A673 (cell line): ENCODE measurements at regions not wholly inside any gene's neighbourhood (a gene's known extent, or its start where the extent isn't known, plus 50 kb on each side); places are given as distances from the start of the nearest gene placed in this dataset.

Experiments
- BruUV-seq: library from RNA; stranded (reverse); fragments of 400-500 nt; replicated peaks from 2 replicates; lab custom pipeline; 2021; lab: Mats Ljungman, UMichigan
- CTCF ChIA-PET: fragments of 300-600 bp; sonication (Branson Sonifier 250); formaldehyde crosslinking; loops from one replicate; lab custom pipeline; 2022; ENCODE audit warnings: antibody characterized with exemption; lab: Charles Lee
- POLR2A ChIA-PET: fragments of 300-600 bp; sonication (Branson Sonifier 250); formaldehyde crosslinking; loops from one replicate; lab custom pipeline; 2022; ENCODE audit warnings: antibody characterized with exemption; ENCODE audit not compliant: low non-redundant PET; lab: Charles Lee
- DNase-seq: peaks from one replicate; pipeline ENCODE4 v3.0.0-alpha.2; 2015; ENCODE audit warnings: low spot score
- H3K27ac ChIP-seq: fragments of 200-600 bp; sonication (generic); 2 replicates; pipeline ENCODE4 v1.5.1; 2016; ENCODE audit warnings: mixed run types, low read depth, mild to moderate bottlenecking, mixed read lengths, antibody characterized with exemption, low read length; ENCODE audit not compliant: poor library complexity, severe bottlenecking
- H3K27me3 ChIP-seq: fragments of 200-600 bp; sonication (generic); replicated peaks from 2 replicates; pipeline ENCODE4 v1.6.1; 2017; ENCODE audit warnings: mixed run types, low read depth, mild to moderate bottlenecking, mixed read lengths, antibody characterized with exemption, low read length; ENCODE audit not compliant: insufficient read depth, poor library complexity
- H3K36me3 ChIP-seq: fragments of 200-600 bp; sonication (generic); 2 replicates; pipeline ENCODE4 v1.6.1; 2016; ENCODE audit warnings: mixed run types, mild to moderate bottlenecking, mixed read lengths, antibody characterized with exemption, low read length; ENCODE audit not compliant: insufficient read depth, poor library complexity, severe bottlenecking
- H3K4me1 ChIP-seq: fragments of 200-600 bp; sonication (generic); 2 replicates; pipeline ENCODE4 v1.6.1; 2017; ENCODE audit warnings: mixed run types, mild to moderate bottlenecking, mixed read lengths, antibody characterized with exemption, low read length; ENCODE audit not compliant: insufficient read depth, poor library complexity, severe bottlenecking
- H3K4me3 ChIP-seq: fragments of 200-600 bp; sonication (generic); 2 replicates; pipeline ENCODE4 v1.5.1; 2016; ENCODE audit warnings: low read depth, mixed run types, mild to moderate bottlenecking, mixed read lengths, low read length; ENCODE audit not compliant: poor library complexity, severe bottlenecking
- H3K9me3 ChIP-seq: fragments of 200-600 bp; sonication (generic); 2 replicates; pipeline ENCODE4 v1.6.1; 2016; ENCODE audit warnings: mixed run types, low read depth, mild to moderate bottlenecking, mixed read lengths, antibody characterized with exemption, low read length; ENCODE audit not compliant: poor library complexity, severe bottlenecking
- EZH2 ChIP-seq: fragments of 200-600 bp; sonication (generic); IDR thresholded peaks from 2 replicates; pipeline ENCODE4 v1.6.1; 2017; ENCODE audit warnings: borderline replicate concordance, low read depth, mild to moderate bottlenecking, mixed read lengths, antibody characterized with exemption, low read length; ENCODE audit not compliant: poor library complexity, severe bottlenecking
- intact Hi-C: fragments of 100-400 bp; cut with micrococcal nuclease; formaldehyde crosslinking; loops from one replicate; pipeline ENCODE4 v1.10.0; 2022; ENCODE audit not compliant: unreplicated experiment
- TF ChIP-seq, protein P1 (sequence below): fragments of 300-800, 200-600 bp; sonication (generic); conservative IDR thresholded peaks from 2 replicates; pipeline ENCODE4 v1.5.1; 2017; ENCODE audit warnings: low read depth, mild to moderate bottlenecking, antibody characterized with exemption, low read length, moderate library complexity, mixed read lengths

DNA sequence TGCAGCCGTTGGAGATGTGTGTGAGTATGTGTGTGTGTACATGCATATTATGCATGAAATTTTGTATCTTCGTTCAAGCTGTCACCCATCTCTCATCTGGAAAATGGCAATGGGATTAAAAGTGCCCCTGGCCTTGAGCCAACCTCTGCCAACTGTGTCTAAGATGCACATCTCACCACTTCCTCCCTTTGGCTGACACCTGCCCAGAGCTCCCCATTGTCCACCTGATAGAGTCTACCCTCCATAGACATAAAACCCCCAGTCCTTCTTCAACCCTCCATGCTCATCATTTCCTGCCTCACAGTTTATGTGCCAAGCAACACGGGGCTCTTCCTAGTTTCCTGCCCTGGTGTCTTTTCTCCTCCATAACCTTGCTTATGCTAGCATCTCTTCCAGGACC, 187.5 kb upstream of the HES1 start:
- H3K4me3 ChIP-seq, result no peak overlapping the region
- no peak for TF ChIP-seq EZH2
- TF ChIP-seq, protein P1, sequence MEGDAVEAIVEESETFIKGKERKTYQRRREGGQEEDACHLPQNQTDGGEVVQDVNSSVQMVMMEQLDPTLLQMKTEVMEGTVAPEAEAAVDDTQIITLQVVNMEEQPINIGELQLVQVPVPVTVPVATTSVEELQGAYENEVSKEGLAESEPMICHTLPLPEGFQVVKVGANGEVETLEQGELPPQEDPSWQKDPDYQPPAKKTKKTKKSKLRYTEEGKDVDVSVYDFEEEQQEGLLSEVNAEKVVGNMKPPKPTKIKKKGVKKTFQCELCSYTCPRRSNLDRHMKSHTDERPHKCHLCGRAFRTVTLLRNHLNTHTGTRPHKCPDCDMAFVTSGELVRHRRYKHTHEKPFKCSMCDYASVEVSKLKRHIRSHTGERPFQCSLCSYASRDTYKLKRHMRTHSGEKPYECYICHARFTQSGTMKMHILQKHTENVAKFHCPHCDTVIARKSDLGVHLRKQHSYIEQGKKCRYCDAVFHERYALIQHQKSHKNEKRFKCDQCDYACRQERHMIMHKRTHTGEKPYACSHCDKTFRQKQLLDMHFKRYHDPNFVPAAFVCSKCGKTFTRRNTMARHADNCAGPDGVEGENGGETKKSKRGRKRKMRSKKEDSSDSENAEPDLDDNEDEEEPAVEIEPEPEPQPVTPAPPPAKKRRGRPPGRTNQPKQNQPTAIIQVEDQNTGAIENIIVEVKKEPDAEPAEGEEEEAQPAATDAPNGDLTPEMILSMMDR, result no peak
- no peaks in the 10 kb centered on the region for H3K4me1 ChIP-seq
- no TSS peak for BruUV-seq
- ChIA-PET CTCF (no interaction called here), POLR2A (no interaction called here)
- DNase-seq, result no peak
- peaks cover under 1% of the 10 kb centered on the region for H3K9me3 ChIP-seq
- intact Hi-C loops, result no loop called here
- no peaks in the 10 kb centered on the region for H3K36me3 ChIP-seq
- H3K27me3 ChIP-seq, result no peaks in the 10 kb centered on the region
- no peak overlapping the region for H3K27ac ChIP-seq

DNA sequence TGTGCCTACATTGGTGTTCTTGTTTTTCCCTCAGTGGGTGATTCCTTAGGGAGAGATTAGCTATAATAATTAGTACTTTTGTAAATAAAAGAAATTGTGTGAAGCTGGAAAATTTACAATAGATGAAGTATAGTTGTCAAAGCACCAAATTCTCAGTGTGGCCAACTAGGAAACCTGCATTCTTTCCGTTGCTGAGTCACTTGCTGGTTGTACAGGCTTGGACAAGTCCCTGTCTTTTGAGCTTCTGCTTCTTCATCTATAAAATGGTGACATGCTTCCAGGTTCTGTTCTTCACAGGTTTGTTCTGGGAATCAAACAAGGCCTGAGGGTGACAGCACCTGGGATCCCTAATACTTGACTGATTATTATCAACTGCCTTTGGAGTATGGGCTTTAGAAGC, 184.1 kb upstream of the HES1 start:
- H3K9me3 ChIP-seq, result peaks cover 20% of the 10 kb centered on the region
- intact Hi-C loops, result no loop called here
- no peaks in the 10 kb centered on the region for H3K4me1 ChIP-seq
- no peak for TF ChIP-seq EZH2
- TF ChIP-seq, protein P1, result no peak
- no peaks in the 10 kb centered on the region for H3K36me3 ChIP-seq
- CTCF ChIA-PET, result no interaction called here
- POLR2A ChIA-PET, result no interaction called here
- H3K4me3 ChIP-seq, result no peak overlapping the region
- BruUV-seq, result no TSS peak
- H3K27ac ChIP-seq, result no peak overlapping the region
- DNase-seq, result no peak
- H3K27me3 ChIP-seq, result no peaks in the 10 kb centered on the region

DNA sequence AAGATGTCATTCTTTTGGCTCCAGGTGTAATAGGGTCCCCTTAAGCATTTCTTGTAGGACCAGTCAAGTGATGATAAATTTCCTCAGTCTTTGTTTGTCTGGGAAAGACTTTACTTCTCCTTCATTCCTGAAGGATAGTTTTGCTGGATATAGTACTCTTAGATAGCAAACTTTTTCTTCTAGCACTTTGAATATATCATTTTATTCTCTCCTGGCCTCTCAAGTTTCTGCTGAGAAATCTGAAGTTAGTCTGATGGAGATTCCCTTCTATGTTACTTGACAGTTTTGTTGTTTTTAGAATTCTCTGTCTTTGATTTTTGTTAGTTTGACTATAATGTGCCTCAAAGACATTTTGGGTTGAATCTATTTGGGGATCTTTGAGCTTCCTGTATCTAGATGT, 181.2 kb upstream of the HES1 start:
- Histone ChIP-seq H3K27ac (no peak overlapping the region), H3K27me3 (no peaks in the 10 kb centered on the region), H3K4me3 (no peak overlapping the region), H3K36me3 (no peaks in the 10 kb centered on the region), H3K4me1 (peaks cover 3% of the 10 kb centered on the region), H3K9me3 (peaks cover 20% of the 10 kb centered on the region)
- no peak for DNase-seq
- ChIA-PET POLR2A (no interaction called here), CTCF (no interaction called here)
- intact Hi-C loops, result no loop called here
- BruUV-seq, result no TSS peak
- TF ChIP-seq, protein P1, result no peak
- no peak for TF ChIP-seq EZH2
